ENCODE measurements at regions not wholly inside any gene's neighbourhood (a gene's known extent, or its start where the extent isn't known, plus 50 kb on each side); places are given as distances from the start of the nearest gene placed in this dataset.

DNA sequence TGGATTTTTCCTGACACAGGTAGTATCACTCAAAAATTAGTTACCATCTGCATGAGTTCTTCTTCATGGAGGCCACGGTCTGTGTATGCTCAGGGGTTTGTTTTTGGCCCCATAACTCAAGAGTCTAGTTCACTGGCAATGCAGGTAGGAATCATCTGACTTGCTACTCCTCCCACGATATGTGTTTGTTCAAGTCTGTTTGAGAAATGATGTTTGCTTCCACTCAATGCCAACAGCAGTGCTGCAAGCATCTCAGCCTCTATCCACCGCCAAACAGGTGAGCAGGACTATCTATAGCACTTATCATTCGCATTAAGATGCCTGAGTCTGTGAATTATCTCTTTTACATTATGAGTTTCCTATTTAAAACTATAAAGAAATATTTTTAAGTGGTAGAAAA is 264.8 kb upstream of the PTGER4 start:
- DNase-seq (ENCODE audit: low read depth in 2 of 3, low spot score in 1 of 3): no peak

DNA sequence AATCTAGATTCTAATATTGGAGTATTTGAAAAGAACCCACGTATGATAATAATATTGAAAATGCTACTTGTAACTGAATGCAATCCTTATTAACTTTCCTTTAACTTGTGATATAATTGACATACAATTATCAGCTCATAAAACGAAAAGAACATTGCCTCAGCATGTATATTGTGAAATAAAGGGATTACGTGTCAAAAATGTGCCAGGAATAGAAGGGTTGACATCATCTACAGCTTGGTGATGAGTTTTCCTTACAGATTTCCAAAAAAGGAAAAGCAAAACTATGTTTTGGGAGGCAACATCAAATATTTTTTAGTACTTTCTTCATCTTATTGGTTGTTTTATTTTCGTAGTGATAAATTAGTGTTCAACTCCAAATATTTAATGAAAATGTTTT is 266.0 kb upstream of the PTGER4 start:
- DNase-seq (ENCODE audit: low read depth in 2 of 3, low spot score in 1 of 3): no peak

DNA sequence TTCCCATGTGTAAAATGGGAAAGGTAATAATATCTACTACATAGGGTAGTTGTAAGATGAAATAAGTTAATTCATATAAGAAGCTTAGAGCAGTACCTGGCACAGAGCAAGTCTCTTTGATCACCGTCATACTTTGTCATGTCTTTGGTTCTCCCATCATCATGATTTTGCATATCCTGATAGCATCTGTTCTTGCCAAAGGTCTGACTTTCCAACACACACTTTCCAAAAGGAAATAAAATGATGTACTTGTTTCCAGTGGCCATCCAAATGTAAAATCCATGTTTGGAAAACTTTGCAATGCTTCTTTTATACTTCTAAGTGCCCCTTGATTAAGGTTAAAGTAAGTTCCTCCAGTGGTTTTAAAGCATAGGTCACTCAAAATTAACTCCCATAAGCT is 266.9 kb upstream of the PTGER4 start:
- DNase-seq (ENCODE audit: low read depth in 2 of 3, low spot score in 1 of 3): no peak

DNA sequence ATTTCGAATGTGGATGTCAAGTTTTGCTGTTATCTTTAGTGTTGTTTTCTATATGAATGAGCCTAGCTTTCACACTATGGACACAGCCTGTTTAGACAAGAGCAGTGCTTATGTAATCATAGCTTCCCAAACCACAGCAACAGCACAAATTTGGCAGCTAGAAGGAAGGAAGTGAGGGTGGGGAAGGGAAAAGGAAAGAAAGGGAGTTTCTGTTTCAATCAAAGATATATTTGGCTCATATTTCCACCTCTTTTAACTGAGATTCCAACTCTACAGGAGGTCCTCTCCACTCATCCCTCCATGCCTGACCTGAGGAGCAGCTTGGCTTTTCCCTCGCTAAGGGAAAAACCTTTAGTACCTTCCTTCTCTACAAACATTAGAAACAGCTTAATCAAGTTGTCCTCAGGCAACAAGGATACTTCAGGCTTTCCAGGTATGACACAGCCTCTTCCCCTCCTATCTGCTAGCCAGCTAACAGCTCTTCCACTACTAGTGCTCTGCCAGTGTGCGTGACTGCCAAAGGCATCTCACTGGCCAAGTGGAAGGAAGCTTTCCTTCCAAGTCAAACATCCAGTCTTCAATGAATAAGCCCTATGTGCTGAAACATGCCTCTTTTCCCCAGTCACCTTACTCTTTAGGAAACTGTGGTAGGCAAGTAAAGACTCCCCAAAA is 268.6 kb upstream of the PTGER4 start:
- DNase-seq (ENCODE audit: low read depth in 2 of 3, low spot score in 1 of 3): no peak

DNA sequence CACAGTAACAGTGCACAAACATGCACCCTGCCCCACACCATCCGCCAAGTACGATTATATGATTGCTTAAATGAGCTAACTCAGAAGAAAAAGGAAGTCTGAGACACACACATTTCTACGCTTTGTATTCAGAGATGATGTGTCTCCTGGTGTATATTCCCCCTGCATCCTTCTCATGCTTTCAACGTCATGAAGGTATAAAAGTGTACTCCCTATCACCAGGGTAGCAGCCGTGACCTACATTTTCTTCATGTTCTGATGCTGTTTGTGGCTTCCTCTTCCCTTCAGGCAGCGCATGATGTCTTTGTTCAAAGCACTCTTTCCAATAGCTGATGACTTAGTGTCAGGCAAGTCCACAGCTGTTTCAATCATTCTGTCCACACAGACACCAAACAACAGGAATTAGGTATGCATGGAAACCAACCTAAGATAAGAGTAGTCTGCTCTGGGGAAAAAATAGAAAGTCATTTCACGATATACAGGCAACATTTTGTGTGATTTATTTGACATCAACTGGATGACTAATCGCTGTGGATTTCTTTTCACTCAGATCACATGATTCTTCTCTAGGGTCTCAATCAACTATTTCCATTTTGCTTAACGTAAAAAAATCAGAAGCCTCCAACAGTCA is 269.4 kb upstream of the PTGER4 start:
- peak; percentile 52 to 61 (median 54) for DNase-seq (ENCODE audit: low read depth in 2 of 3, low spot score in 1 of 3)

DNA sequence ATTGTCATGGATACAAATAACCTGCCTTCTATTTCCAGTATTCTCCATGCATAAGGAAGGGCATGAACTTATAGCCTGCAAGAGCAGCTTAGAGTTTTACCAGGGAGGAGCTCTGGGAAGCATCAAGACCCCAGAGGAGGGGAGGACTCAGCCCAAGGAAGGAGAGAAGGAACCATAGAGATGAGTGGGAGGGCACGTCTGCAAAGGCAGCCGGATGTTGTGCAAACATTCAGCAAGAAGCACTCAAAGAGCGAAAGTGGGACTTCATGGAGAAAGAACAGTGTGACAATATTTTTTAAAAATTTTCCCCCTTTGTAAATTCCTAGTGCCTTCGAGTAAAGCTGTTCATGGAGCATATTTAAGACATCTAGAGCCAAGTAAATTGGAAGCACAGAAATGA is 270.1 kb upstream of the PTGER4 start:
- no peak for DNase-seq (ENCODE audit: low read depth in 2 of 3, low spot score in 1 of 3)

DNA sequence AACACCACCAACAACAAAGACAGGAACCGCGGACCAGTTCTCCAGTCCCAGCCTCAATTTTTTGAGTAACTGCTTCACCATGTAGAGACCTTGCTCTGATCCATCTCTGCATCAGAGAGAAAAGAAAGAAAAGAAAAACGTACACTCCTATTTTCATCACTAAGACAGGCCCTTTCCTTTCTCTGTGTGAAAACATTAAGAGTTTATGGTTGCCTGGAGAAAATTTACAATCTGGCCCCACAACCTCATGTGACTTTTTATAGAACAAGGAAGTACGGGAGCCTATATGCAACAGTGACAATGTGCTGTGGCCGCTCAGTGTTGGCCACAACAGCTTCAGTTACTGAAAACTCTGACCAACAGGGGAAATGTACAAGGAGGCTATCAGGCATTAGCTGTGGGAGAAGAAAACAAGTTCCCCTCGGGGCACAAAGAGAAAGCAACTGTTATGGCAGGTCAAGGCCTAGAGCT is 272.9 kb upstream of the PTGER4 start:
- no peak for DNase-seq (ENCODE audit: low read depth in 2 of 3, low spot score in 1 of 3)

DNA sequence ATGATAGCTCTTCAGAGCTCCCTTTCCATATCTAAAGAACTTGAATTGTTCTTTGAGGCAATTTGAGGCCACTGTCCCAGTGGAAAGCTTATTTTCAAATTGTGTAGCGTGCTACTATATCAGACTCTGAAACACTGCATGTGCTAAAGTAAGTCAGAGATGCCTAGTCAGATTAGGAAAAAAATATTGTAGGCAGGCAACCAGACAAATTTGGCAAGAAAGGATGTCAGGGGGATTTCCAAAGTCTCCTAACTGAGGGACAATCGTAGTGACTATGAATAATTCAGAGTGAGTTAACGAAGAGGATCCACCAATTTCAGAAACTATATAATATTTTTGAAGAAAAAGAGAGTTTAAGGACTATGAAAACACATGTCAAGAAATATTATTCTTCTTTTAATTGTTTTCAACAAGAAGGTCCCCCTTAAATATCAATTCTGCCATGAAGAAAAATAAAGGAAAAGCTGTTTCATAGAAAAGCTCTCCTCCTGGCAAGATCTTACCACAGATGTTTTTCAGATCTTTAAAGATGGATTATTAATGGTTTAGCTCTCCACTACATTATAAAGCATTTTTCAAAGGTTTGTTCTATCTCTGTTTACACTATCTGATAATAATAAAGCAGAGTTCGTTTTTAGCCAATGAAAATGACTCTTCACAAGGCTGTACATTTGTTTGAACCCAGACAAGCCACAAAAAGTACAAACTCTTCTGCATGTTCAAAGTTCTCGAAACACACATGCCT is 273.5 kb upstream of the PTGER4 start:
- DNase-seq (ENCODE audit: low read depth in 2 of 3, low spot score in 1 of 3): no peak

DNA sequence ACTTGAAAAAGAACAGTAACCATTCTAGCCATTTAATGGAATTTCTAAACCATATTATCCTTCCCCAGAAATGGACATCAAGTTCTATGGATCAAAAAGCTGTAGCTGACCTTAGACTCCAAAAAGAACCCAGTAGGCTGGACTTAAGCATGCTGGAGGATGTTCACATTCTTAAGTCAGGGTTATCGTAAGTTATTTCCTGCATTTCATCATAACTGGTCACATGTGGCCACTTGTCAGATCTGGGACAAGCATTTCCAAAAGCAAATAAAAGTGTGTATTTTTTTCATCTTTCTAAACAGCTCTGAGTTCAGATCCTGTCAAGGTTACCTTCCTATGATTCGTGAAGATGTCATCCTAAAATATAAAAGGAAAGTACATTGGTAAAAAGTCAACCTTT is 274.5 kb upstream of the PTGER4 start:
- no peak for DNase-seq (ENCODE audit: low read depth in 2 of 3, low spot score in 1 of 3)

DNA sequence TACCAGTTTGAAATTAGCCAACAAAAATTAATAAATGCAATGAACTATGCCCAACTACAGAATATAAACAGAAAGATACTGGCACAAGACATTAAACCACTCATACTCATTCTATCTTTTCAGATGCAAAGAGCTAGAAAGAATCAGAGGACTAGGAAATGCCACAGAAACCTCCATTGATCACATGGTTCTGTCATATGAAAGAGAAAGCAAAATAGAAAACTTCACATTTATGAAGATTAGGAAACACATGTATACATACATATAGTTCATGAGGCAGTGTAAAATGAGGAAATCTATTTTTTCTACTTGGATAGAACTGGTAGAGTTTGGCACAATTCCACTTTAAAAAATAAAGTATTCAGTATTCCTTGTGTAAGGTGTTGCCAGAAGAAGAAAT is 275.1 kb upstream of the PTGER4 start:
- no peak for DNase-seq (ENCODE audit: low read depth in 2 of 3, low spot score in 1 of 3)

DNA sequence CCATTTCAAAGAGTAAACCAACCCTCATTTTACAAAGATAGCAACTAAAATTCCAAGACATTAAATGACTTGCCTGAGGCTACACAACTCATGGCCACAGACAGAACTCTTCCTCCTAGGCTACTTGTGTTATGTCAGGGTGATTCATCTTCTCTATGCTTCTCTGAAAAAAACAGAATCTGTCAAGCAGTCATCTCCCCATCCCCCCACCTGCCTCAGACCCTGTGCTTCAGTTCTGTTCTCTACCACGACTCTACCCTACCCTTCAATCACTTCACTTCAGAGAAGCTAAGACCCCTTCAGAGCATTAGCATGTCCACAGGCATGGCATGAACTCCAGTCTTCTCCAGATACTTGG is 277.7 kb upstream of the PTGER4 start:
- DNase-seq (ENCODE audit: low read depth in 2 of 3, low spot score in 1 of 3): peak in 1 of 3 donors; percentile 39

DNA sequence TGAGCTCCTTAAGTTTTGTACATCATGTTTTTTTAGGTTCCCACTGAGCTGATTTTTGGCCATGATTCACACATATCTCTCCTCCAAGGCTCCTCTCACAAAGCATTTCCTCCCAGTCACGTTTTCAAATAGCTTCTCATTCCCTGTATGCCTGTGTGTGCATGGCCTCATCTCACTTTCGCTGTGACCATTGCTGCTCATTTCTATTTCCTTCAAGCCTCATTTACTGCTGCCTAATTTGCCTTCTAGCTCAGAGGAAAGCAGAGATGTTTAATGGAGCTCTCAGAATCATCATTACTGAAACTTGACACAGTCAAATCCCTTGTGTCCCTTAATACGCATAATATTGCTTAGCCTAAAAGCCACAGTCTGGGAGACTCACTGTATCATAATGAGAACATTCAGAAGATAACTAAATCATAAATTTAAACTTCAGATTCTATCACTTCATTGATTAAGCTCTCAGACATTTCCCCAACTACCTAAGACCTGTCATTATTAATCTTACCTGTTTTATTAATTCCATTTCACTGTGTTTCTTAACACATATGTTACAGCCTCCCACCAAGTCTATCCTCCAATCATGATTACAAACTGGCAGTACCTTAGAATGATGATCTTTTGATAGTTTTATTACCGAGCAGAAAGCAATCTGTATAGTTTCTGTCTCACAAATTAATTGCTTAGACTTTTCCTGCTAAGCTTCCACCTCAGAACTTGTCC is 278.3 kb upstream of the PTGER4 start:
- DNase-seq (ENCODE audit: low read depth in 2 of 3, low spot score in 1 of 3): no peak

DNA sequence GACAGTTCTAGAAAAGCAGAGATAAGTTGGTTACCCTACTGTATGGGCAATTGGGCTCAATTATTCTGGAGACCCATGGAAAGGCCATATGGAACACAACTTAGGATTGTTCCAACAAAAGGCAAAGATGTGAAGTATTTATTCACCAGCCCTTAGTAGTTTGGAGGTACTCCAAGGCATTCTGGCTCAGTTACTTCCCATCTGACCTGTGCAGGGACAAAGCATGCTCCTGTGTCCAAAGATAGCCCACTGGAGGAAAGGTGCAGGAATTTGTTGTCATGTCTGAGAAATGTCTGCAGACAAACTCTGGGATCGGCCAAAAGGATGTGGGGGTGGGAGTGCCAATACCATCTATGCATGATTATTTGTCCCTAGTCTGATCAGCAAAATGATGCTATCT is 279.5 kb upstream of the PTGER4 start:
- no peak for DNase-seq (ENCODE audit: low read depth in 2 of 3, low spot score in 1 of 3)

DNA sequence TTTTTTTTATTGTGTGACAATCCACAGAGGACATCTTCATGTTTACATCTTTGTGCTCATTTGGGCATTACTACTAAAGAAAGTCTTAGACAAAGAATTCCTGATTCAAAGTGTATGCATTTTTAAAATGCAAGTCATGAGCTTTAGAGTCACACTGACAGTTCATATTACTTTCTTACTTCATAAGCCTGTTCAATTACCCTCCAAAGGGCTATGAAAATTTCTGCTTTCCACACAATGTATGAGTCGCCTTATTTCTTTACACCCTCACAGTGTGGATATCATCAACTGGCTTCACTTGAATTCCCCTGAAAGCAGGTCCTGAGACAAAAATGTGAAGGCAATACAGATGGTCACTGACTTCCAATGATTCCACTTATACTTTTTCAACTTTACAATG is 280.4 kb upstream of the PTGER4 start:
- no peak for DNase-seq (ENCODE audit: low read depth in 2 of 3, low spot score in 1 of 3)

DNA sequence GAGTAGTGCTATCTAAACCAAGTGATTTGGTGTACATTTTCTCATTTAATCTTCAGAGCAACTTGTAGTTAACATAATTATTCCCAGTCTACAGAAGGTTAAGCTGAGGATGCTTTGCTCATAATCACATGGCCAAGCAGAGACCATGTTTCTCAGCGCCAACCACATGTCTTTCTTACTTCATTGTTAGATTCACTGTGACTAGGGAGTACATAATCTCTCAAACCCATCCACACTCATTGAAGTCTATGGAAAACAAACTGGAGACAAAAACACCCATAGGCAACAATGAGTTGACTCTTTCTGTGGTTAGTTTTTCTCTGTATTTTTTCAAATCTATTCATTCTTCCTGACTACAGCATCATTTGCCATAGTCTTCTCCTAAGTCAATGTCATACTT is 281.7 kb upstream of the PTGER4 start:
- DNase-seq (ENCODE audit: low read depth in 2 of 3, low spot score in 1 of 3): no peak

DNA sequence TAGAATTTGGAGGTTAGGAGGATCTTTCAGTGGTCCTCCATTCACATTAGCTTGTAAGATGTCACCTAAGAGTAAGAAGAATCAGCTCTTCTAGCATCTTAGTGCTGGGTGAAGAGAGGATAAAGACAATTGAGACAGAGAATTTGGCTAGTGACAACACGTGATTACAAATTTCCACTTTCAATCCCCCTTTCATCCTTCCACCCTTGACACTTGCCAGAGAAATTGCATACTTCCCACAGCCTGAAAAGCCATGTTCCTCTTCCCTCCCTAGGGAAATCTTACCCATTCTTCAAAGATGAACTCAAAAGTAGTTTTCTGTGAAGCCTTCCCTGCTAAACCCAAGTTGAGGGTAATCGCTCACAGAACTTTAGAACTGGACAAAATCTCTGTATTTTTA is 282.6 kb upstream of the PTGER4 start:
- no peak for DNase-seq (ENCODE audit: low read depth in 2 of 3, low spot score in 1 of 3)

DNA sequence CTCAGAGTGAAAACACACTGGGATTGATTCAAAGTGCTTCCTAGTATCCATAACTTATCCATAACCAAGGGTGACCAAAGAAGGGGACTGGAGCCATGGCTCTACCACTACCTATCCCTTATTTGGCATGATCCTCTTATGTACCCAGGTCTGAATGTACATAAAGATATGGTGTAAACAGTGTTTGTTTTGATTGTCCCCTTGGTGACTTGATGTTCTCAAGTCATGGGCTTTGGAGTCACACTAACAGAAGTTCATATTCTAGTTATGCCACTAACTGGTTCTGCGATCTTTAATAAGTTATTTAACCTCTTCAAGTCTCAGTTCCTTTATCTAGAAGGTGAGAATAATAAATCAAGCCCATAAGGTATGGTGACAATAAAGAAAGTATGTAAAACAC is 283.4 kb upstream of the PTGER4 start:
- DNase-seq (ENCODE audit: low read depth in 2 of 3, low spot score in 1 of 3): no peak

DNA sequence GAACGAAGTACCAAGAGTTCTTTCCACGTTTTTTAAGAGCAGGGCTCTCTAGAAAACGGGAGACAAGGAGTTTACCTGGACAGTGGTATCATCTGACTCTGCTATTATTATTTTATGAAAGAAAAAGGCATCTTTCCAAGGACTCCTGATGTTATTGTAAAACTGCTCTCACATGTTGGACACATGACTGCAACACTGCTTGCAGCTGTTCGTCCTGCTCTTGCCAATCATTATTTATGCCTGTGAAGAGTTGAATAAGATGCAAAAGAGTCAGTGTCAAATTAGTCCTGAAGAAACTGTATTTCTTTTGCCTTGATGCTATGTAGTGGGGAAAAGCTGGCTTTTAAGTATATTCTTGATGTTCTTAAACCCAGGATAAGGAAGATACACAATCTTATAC is 284.5 kb upstream of the PTGER4 start:
- no peak for DNase-seq (ENCODE audit: low read depth in 2 of 3, low spot score in 1 of 3)

DNA sequence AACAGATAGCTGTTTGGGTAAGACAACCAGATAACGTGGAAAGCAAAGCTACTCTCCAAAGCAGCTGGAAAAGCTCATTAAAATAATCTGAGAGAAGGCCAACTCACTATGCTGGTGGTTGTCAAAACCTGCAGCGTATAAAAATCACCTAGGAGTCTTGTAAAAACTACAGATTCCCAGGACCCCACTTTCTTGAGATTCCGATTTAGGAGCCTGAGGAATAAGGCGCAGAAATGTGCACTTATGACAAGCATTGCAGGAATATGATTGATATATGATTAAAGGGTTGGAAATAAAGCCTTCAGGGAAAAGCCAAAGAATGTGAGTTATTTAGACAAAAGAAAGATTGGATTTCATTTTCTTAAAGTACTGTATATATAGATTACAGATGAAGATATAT is 285.0 kb upstream of the PTGER4 start:
- DNase-seq (ENCODE audit: low read depth in 2 of 3, low spot score in 1 of 3): no peak

DNA sequence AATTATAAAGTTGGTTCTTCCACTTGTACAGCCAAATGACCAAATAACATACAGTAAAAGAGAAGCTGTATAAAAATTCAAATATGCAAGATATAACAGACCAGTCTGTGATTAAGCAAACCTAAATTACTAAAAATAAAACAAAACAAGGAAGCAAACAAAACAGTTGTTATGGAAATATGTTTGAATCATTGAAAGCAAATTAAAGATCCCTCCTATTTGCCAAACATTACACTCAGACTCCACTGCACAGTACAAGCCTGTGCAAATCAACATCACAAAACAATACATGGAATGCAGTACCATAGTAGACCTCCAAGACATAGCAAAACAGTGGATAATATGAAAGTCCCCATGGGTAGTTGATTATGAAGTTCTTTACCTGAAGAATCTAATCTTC is 288.1 kb upstream of the PTGER4 start:
- DNase-seq (ENCODE audit: low read depth in 2 of 3, low spot score in 1 of 3): no peak

DNA sequence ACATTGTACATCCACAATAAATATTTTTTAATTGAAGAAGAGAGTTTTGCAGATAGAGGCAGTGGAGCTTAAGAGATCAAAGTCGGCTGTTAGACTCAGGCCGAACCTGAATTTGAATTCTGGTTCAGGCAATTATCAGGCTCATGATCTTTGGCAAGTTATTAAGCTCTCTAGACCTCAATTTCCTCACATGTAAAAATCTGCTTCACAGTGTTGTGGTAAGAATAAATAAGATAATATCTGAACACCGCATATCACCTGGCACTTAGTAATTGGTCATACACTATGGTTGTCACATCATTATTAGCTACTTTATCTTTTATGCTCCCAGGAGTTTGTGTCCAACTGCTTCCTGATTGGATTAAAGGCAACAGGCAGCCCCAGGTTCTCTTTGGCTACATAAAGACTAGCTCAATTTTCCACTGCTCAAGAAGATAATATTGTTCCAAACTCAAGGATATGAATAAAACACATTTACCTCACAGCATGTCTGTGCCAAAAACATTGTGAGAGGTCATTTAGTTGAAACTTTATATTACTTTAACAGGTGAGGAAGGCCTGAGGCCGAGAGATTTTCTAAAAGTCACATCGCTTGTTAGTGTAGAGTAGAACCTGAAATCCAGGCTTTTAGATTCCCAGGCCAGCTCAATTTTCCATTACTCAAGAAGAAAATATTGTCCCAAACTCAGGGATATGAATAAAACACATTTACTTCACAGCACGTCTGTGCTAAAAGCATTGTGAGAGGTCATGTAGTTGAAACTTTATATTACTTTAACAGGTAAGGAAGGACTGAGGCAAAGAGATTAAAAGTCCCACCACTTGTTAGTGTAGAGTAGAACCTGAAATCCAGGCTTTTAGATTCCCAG is 289.2 kb upstream of the PTGER4 start:
- DNase-seq (ENCODE audit: low read depth in 2 of 3, low spot score in 1 of 3): no peak
